GM23338 (cell line): ENCODE measurements at regions not wholly inside any gene's neighbourhood (a gene's known extent, or its start where the extent isn't known, plus 50 kb on each side); places are given as distances from the start of the nearest gene placed in this dataset.
A peak's percentile ranks its signal among the peaks of the same experiment; 100 is the strongest.

ENCODE experiments used
- ATAC-seq: fragments of 200-7000 bp; cut with Tn5 transposase; 3 replicates; pipeline ENCODE4 v1.9.1; 2020
- DNase-seq: peaks from one replicate; pipeline ENCODE4 v3.0.0-alpha.2; 2015; ENCODE audit warnings: low spot score
- H2AFZ ChIP-seq: fragments of 200-600 bp; sonication (generic); 2 replicates; pipeline ENCODE4 v1.8.0; 2016; ENCODE audit warnings: antibody characterized with exemption, mild to moderate bottlenecking, moderate library complexity
- H3F3A ChIP-seq: fragments of 200-600 bp; sonication (generic); replicated peaks from 2 replicates; pipeline ENCODE4 v1.8.0; 2017; ENCODE audit warnings: antibody characterized with exemption, mixed run types, low read depth
- H3K27ac ChIP-seq: fragments of 200-600 bp; sonication (generic); 2 replicates; pipeline ENCODE4 v1.6.1; 2016; ENCODE audit warnings: low read depth
- H3K27me3 ChIP-seq: fragments of 200-600 bp; sonication (generic); 2 replicates; pipeline ENCODE4 v1.8.0; 2016; ENCODE audit warnings: mild to moderate bottlenecking, mixed run types, moderate library complexity; ENCODE audit not compliant: insufficient read depth
- H3K36me3 ChIP-seq: fragments of 200-600 bp; sonication (generic); 2 replicates; pipeline ENCODE4 v1.8.0; 2016; ENCODE audit warnings: mild to moderate bottlenecking; ENCODE audit not compliant: insufficient read depth
- H3K4me1 ChIP-seq: fragments of 200-600 bp; sonication (generic); 2 replicates; pipeline ENCODE4 v1.8.0; 2016; ENCODE audit warnings: mild to moderate bottlenecking, moderate library complexity; ENCODE audit not compliant: insufficient read depth
- H3K4me2 ChIP-seq: fragments of 200-600 bp; sonication (generic); 2 replicates; pipeline ENCODE4 v1.7.1; 2017; ENCODE audit warnings: mixed run types
- H3K4me3 ChIP-seq: fragments of 200-600 bp; sonication (generic); 2 replicates; pipeline ENCODE4 v1.6.1; 2016; ENCODE audit warnings: mixed run types
- H3K79me2 ChIP-seq: fragments of 200-600 bp; sonication (generic); replicated peaks from 2 replicates; pipeline ENCODE4 v1.8.0; 2017; ENCODE audit warnings: mild to moderate bottlenecking; ENCODE audit not compliant: insufficient read depth
- H3K9me2 ChIP-seq: fragments of 200-600 bp; sonication (generic); 2 replicates; pipeline ENCODE4 v1.8.0; 2017; ENCODE audit not compliant: insufficient read depth
- H4K20me1 ChIP-seq: fragments of 200-600 bp; sonication (generic); replicated peaks from 2 replicates; pipeline ENCODE4 v1.8.0; 2017; ENCODE audit warnings: mild to moderate bottlenecking; ENCODE audit not compliant: insufficient read depth
- H3K27ac Mint-ChIP-seq: 2 replicates; pipeline ENCODE4 v1.8.0; 2020; ENCODE audit warnings: inconsistent platforms, mild to moderate bottlenecking, moderate library complexity, mixed read lengths
- H3K27me3 Mint-ChIP-seq: 3 replicates; pipeline ENCODE4 v1.8.0; 2022; ENCODE audit warnings: low read depth, mild to moderate bottlenecking, moderate library complexity, mixed read lengths, inconsistent platforms; ENCODE audit not compliant: insufficient read depth, poor library complexity
- H3K36me3 Mint-ChIP-seq: 3 replicates; pipeline ENCODE4 v1.8.0; 2021; ENCODE audit warnings: low read depth, mild to moderate bottlenecking, inconsistent platforms, moderate library complexity, mixed read lengths
- H3K4me1 Mint-ChIP-seq: 3 replicates; pipeline ENCODE4 v1.8.0; 2020; ENCODE audit warnings: mild to moderate bottlenecking, inconsistent platforms, mixed read lengths
- H3K4me3 Mint-ChIP-seq: 3 replicates; pipeline ENCODE4 v1.8.0; 2021; ENCODE audit warnings: moderate library complexity, mild to moderate bottlenecking, inconsistent platforms, mixed read lengths
- H3K9me3 Mint-ChIP-seq: 3 replicates; pipeline ENCODE4 v1.8.0; 2020; ENCODE audit warnings: moderate library complexity, mild to moderate bottlenecking, inconsistent platforms, mixed read lengths
- CREB1 ChIP-seq: fragments of 250-450 bp; sonication (Bioruptor Pico); IDR thresholded peaks from 2 replicates; pipeline ENCODE4 v1.5.0; 2020; ENCODE audit warnings: low read depth, mild to moderate bottlenecking, moderate library complexity
- EZH2 ChIP-seq: fragments of 200-600 bp; sonication (generic); IDR thresholded peaks from one replicate; pipeline ENCODE4 v1.8.0; 2017; ENCODE audit warnings: antibody characterized with exemption, mild to moderate bottlenecking, low read depth; ENCODE audit not compliant: unreplicated experiment
- TF ChIP-seq, protein P1 (sequence below): fragments of 250-450 bp; sonication (Bioruptor Pico); IDR thresholded peaks from 2 replicates; pipeline ENCODE4 v1.5.0; 2020; ENCODE audit warnings: mild to moderate bottlenecking, moderate library complexity
- TF ChIP-seq, protein P2 (sequence below): IDR thresholded peaks from one replicate; pipeline ENCODE4 v1.6.1; 2018; ENCODE audit warnings: antibody characterized with exemption; ENCODE audit not compliant: unreplicated experiment
- TF ChIP-seq, protein P3 (sequence below), 2 experiments: fragments of 200-600 bp in 1 of 2; sonication (generic) in 1 of 2; conservative IDR thresholded peaks; 2 replicates each; pipeline versions ENCODE4 v1.5.1 to v1.6.1; 2016 to 2017; ENCODE audit warnings: antibody characterized with exemption in 2 of 2, low read depth in 2 of 2, mild to moderate bottlenecking in 2 of 2, moderate library complexity in 1 of 2
- TF ChIP-seq, protein P4 (sequence below): IDR thresholded peaks from 2 replicates; pipeline ENCODE4 v1.6.1; 2016; ENCODE audit warnings: antibody characterized with exemption

DNA sequence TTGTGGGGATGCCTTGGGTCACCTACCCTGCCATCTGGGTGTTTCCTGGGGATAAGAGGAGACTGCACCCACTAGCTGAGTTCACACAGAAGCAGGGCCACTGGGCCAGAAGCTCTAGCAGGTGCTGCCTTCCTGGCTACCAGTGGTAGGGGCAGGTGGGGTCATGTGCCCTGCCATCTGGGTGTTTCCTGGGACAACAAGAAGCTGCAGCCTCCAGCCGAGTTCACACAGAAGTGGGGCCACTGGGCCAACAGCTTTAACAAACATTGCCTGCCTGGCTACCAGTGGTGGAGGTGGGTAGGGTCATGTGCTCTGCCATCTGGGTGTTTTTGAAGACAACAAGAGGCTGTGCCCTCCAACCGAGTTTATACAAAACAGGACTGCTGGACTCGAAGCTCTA is 282.2 kb upstream of the SYT4 start (continued):
- TF ChIP-seq, protein P1, sequence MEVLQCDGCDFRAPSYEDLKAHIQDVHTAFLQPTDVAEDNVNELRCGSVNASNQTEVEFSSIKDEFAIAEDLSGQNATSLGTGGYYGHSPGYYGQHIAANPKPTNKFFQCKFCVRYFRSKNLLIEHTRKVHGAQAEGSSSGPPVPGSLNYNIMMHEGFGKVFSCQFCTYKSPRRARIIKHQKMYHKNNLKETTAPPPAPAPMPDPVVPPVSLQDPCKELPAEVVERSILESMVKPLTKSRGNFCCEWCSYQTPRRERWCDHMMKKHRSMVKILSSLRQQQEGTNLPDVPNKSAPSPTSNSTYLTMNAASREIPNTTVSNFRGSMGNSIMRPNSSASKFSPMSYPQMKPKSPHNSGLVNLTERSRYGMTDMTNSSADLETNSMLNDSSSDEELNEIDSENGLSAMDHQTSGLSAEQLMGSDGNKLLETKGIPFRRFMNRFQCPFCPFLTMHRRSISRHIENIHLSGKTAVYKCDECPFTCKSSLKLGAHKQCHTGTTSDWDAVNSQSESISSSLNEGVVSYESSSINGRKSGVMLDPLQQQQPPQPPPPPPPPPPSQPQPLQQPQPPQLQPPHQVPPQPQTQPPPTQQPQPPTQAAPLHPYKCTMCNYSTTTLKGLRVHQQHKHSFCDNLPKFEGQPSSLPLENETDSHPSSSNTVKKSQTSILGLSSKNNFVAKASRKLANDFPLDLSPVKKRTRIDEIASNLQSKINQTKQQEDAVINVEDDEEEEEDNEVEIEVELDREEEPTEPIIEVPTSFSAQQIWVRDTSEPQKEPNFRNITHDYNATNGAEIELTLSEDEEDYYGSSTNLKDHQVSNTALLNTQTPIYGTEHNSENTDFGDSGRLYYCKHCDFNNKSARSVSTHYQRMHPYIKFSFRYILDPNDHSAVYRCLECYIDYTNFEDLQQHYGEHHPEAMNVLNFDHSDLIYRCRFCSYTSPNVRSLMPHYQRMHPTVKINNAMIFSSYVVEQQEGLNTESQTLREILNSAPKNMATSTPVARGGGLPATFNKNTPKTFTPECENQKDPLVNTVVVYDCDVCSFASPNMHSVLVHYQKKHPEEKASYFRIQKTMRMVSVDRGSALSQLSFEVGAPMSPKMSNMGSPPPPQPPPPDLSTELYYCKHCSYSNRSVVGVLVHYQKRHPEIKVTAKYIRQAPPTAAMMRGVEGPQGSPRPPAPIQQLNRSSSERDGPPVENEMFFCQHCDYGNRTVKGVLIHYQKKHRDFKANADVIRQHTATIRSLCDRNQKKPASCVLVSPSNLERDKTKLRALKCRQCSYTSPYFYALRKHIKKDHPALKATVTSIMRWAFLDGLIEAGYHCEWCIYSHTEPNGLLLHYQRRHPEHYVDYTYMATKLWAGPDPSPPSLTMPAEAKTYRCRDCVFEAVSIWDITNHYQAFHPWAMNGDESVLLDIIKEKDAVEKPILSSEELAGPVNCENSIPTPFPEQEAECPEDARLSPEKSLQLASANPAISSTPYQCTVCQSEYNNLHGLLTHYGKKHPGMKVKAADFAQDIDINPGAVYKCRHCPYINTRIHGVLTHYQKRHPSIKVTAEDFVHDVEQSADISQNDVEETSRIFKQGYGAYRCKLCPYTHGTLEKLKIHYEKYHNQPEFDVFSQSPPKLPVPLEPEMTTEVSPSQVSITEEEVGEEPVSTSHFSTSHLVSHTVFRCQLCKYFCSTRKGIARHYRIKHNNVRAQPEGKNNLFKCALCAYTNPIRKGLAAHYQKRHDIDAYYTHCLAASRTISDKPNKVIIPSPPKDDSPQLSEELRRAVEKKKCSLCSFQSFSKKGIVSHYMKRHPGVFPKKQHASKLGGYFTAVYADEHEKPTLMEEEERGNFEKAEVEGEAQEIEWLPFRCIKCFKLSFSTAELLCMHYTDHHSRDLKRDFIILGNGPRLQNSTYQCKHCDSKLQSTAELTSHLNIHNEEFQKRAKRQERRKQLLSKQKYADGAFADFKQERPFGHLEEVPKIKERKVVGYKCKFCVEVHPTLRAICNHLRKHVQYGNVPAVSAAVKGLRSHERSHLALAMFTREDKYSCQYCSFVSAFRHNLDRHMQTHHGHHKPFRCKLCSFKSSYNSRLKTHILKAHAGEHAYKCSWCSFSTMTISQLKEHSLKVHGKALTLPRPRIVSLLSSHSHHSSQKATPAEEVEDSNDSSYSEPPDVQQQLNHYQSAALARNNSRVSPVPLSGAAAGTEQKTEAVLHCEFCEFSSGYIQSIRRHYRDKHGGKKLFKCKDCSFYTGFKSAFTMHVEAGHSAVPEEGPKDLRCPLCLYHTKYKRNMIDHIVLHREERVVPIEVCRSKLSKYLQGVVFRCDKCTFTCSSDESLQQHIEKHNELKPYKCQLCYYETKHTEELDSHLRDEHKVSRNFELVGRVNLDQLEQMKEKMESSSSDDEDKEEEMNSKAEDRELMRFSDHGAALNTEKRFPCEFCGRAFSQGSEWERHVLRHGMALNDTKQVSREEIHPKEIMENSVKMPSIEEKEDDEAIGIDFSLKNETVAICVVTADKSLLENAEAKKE: no peak
- TF ChIP-seq CREB1 (CRISPR knock-in tag): no peak

DNA sequence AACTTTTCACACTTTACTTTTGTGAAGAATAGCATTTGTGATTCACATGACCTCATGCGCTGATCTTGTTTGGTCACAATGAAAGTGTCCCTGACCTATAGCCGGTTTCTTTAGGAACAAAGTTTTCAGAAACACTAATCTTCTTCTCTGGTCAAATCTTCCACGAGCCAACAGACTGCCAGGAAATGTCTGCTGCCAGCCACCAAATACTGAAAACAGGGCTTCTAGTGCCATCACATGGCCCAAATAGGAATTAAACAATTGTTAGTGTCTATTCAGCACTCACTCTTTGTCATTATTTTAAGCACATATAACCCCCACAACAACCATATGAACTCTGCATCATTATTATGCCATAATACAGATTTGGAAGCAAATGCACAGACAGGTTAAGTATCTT is 286.5 kb upstream of the SYT4 start:
- H3K79me2 ChIP-seq: no peaks in the 10 kb centered on the region
- peak; percentile 89 for ATAC-seq

More for the DNA sequence above, 286.5 kb upstream of the SYT4 start:
- H4K20me1 ChIP-seq: no peaks in the 10 kb centered on the region
- no peak overlapping the region for H3K4me3 ChIP-seq
- DNase-seq: peak; percentile 75
- Mint-ChIP-seq H3K36me3 (no peaks in the 10 kb centered on the region), H3K4me1 (peaks cover 3% of the 10 kb centered on the region; the same call in 2 of the 3 replicates), H3K27ac (no peak overlapping the region), H3K27me3 (no peaks in the 10 kb centered on the region), H3K9me3 (peaks cover 2% of the 10 kb centered on the region; the same call in 1 of the 3 replicates), H3K4me3 (no peak overlapping the region)
- H3K36me3 ChIP-seq: no peaks in the 10 kb centered on the region
- H3K27ac ChIP-seq: no peak overlapping the region
- H3F3A ChIP-seq: no peaks in the 10 kb centered on the region
- H2AFZ ChIP-seq: peak overlapping the region; percentile 16; the same call in 1 of the 2 replicates
- H3K27me3 ChIP-seq: no peaks in the 10 kb centered on the region
- H3K9me2 ChIP-seq: no peaks in the 10 kb centered on the region
- no peaks in the 10 kb centered on the region for H3K4me1 ChIP-seq
- TF ChIP-seq, protein P2, sequence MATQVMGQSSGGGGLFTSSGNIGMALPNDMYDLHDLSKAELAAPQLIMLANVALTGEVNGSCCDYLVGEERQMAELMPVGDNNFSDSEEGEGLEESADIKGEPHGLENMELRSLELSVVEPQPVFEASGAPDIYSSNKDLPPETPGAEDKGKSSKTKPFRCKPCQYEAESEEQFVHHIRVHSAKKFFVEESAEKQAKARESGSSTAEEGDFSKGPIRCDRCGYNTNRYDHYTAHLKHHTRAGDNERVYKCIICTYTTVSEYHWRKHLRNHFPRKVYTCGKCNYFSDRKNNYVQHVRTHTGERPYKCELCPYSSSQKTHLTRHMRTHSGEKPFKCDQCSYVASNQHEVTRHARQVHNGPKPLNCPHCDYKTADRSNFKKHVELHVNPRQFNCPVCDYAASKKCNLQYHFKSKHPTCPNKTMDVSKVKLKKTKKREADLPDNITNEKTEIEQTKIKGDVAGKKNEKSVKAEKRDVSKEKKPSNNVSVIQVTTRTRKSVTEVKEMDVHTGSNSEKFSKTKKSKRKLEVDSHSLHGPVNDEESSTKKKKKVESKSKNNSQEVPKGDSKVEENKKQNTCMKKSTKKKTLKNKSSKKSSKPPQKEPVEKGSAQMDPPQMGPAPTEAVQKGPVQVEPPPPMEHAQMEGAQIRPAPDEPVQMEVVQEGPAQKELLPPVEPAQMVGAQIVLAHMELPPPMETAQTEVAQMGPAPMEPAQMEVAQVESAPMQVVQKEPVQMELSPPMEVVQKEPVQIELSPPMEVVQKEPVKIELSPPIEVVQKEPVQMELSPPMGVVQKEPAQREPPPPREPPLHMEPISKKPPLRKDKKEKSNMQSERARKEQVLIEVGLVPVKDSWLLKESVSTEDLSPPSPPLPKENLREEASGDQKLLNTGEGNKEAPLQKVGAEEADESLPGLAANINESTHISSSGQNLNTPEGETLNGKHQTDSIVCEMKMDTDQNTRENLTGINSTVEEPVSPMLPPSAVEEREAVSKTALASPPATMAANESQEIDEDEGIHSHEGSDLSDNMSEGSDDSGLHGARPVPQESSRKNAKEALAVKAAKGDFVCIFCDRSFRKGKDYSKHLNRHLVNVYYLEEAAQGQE: no peak
- TF ChIP-seq, protein P3, sequence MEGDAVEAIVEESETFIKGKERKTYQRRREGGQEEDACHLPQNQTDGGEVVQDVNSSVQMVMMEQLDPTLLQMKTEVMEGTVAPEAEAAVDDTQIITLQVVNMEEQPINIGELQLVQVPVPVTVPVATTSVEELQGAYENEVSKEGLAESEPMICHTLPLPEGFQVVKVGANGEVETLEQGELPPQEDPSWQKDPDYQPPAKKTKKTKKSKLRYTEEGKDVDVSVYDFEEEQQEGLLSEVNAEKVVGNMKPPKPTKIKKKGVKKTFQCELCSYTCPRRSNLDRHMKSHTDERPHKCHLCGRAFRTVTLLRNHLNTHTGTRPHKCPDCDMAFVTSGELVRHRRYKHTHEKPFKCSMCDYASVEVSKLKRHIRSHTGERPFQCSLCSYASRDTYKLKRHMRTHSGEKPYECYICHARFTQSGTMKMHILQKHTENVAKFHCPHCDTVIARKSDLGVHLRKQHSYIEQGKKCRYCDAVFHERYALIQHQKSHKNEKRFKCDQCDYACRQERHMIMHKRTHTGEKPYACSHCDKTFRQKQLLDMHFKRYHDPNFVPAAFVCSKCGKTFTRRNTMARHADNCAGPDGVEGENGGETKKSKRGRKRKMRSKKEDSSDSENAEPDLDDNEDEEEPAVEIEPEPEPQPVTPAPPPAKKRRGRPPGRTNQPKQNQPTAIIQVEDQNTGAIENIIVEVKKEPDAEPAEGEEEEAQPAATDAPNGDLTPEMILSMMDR (conservative IDR thresholded peaks at IDR 0.05; ENCODE audit: low read depth in 2 of 2): peak; percentile 76 to 79
- TF ChIP-seq, protein P4, sequence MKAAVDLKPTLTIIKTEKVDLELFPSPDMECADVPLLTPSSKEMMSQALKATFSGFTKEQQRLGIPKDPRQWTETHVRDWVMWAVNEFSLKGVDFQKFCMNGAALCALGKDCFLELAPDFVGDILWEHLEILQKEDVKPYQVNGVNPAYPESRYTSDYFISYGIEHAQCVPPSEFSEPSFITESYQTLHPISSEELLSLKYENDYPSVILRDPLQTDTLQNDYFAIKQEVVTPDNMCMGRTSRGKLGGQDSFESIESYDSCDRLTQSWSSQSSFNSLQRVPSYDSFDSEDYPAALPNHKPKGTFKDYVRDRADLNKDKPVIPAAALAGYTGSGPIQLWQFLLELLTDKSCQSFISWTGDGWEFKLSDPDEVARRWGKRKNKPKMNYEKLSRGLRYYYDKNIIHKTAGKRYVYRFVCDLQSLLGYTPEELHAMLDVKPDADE: no peak
- no peak for TF ChIP-seq EZH2
- no peak overlapping the region for H3K4me2 ChIP-seq
